WTC11 (cell line): ENCODE measurements at regions not wholly inside any gene's neighbourhood (a gene's known extent, or its start where the extent isn't known, plus 50 kb on each side); places are given as distances from the start of the nearest gene placed in this dataset.

Experiments
- CBFB ChIP-seq: sonication (generic); formaldehyde crosslinking; IDR thresholded peaks from 2 replicates; pipeline ENCODE4 v1.8.1; 2022; ENCODE audit warnings: mild to moderate bottlenecking, low read depth, missing genetic modification reagents
- CTCF ChIP-seq: fragments of 200-600 bp; IDR thresholded peaks from 2 replicates; pipeline ENCODE4 v1.8.0; 2022; ENCODE audit warnings: antibody characterized with exemption
- E2F1 ChIP-seq: sonication (generic); formaldehyde crosslinking; IDR thresholded peaks from 2 replicates; pipeline ENCODE4 v1.8.0; 2022; ENCODE audit warnings: mild to moderate bottlenecking, missing genetic modification reagents
- ELF4 ChIP-seq: sonication (generic); formaldehyde crosslinking; IDR thresholded peaks from 2 replicates; pipeline ENCODE4 v1.8.1; 2022; ENCODE audit warnings: low read depth, mild to moderate bottlenecking, moderate library complexity, missing genetic modification reagents
- MLX ChIP-seq: sonication (generic); formaldehyde crosslinking; IDR thresholded peaks from 2 replicates; pipeline ENCODE4 v1.8.1; 2023; ENCODE audit warnings: mild to moderate bottlenecking, missing genetic modification reagents, moderate library complexity
- NR2C2 ChIP-seq: sonication (generic); formaldehyde crosslinking; IDR thresholded peaks from 2 replicates; pipeline ENCODE4 v1.8.0; 2022; ENCODE audit warnings: mild to moderate bottlenecking, missing genetic modification reagents
- STAT6 ChIP-seq: sonication (generic); formaldehyde crosslinking; conservative IDR thresholded peaks from 2 replicates; pipeline ENCODE4 v1.8.1; 2023; ENCODE audit warnings: mild to moderate bottlenecking, low read depth, missing genetic modification reagents, moderate library complexity
- USF2 ChIP-seq: sonication (generic); formaldehyde crosslinking; IDR thresholded peaks from 2 replicates; pipeline ENCODE4 v1.8.1; 2023; ENCODE audit warnings: mild to moderate bottlenecking, missing genetic modification reagents, moderate library complexity
- ZNF232 ChIP-seq: sonication (generic); formaldehyde crosslinking; IDR thresholded peaks from 2 replicates; pipeline ENCODE4 v1.8.0; 2022; ENCODE audit warnings: mild to moderate bottlenecking, missing genetic modification reagents
- TF ChIP-seq, protein P1 (sequence below): sonication (generic); formaldehyde crosslinking; IDR thresholded peaks from 2 replicates; pipeline ENCODE4 v1.8.0; 2023; ENCODE audit warnings: missing genetic modification reagents
- TF ChIP-seq, protein P2 (sequence below): sonication (generic); formaldehyde crosslinking; IDR thresholded peaks from 2 replicates; pipeline ENCODE4 v1.8.0; 2022; ENCODE audit warnings: mild to moderate bottlenecking, missing genetic modification reagents
- TF ChIP-seq, protein P3 (sequence below): sonication (generic); formaldehyde crosslinking; IDR thresholded peaks from 2 replicates; pipeline ENCODE4 v1.8.1; 2022; ENCODE audit warnings: mild to moderate bottlenecking, missing genetic modification reagents, moderate library complexity, borderline replicate concordance
- TF ChIP-seq, protein P4 (sequence below): sonication (generic); formaldehyde crosslinking; IDR thresholded peaks from 2 replicates; pipeline ENCODE4 v1.8.0; 2022; ENCODE audit warnings: mild to moderate bottlenecking, missing genetic modification reagents

- TF ChIP-seq CTCF (no peak), E2F1 (CRISPR knock-in tag) (no peak), ZNF232 (CRISPR knock-in tag) (no peak), STAT6 (CRISPR knock-in tag) (no peak), CBFB (no peak), ELF4 (CRISPR knock-in tag) (no peak), NR2C2 (CRISPR knock-in tag) (no peak), USF2 (CRISPR knock-in tag) (no peak), MLX (CRISPR knock-in tag) (no peak)
- TF ChIP-seq, protein P1, sequence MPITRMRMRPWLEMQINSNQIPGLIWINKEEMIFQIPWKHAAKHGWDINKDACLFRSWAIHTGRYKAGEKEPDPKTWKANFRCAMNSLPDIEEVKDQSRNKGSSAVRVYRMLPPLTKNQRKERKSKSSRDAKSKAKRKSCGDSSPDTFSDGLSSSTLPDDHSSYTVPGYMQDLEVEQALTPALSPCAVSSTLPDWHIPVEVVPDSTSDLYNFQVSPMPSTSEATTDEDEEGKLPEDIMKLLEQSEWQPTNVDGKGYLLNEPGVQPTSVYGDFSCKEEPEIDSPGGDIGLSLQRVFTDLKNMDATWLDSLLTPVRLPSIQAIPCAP (CRISPR knock-in tag): no peak
- TF ChIP-seq, protein P2, sequence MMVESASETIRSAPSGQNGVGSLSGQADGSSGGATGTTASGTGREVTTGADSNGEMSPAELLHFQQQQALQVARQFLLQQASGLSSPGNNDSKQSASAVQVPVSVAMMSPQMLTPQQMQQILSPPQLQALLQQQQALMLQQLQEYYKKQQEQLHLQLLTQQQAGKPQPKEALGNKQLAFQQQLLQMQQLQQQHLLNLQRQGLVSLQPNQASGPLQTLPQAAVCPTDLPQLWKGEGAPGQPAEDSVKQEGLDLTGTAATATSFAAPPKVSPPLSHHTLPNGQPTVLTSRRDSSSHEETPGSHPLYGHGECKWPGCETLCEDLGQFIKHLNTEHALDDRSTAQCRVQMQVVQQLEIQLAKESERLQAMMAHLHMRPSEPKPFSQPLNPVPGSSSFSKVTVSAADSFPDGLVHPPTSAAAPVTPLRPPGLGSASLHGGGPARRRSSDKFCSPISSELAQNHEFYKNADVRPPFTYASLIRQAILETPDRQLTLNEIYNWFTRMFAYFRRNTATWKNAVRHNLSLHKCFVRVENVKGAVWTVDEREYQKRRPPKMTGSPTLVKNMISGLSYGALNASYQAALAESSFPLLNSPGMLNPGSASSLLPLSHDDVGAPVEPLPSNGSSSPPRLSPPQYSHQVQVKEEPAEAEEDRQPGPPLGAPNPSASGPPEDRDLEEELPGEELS (CRISPR knock-in tag): no peak
- TF ChIP-seq, protein P3, sequence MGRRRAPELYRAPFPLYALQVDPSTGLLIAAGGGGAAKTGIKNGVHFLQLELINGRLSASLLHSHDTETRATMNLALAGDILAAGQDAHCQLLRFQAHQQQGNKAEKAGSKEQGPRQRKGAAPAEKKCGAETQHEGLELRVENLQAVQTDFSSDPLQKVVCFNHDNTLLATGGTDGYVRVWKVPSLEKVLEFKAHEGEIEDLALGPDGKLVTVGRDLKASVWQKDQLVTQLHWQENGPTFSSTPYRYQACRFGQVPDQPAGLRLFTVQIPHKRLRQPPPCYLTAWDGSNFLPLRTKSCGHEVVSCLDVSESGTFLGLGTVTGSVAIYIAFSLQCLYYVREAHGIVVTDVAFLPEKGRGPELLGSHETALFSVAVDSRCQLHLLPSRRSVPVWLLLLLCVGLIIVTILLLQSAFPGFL (CRISPR knock-in tag): no peak
- TF ChIP-seq, protein P4, sequence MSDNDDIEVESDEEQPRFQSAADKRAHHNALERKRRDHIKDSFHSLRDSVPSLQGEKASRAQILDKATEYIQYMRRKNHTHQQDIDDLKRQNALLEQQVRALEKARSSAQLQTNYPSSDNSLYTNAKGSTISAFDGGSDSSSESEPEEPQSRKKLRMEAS (CRISPR knock-in tag): no peak
Measured at GRCh38 chr4:1584498-1584897, 99.6 kb downstream of the FAM53A start.
